GM10248 (cell line): ENCODE measurements at regions not wholly inside any gene's neighbourhood (a gene's known extent, or its start where the extent isn't known, plus 50 kb on each side); places are given as distances from the start of the nearest gene placed in this dataset.

Source experiments
- CTCF ChIA-PET: fragments of 300-600 bp; sonication (Branson Sonifier 250); formaldehyde crosslinking; extraction: SDS; loops from one replicate; lab custom pipeline; 2021; ENCODE audit warnings: antibody characterized with exemption; lab: Yijun Ruan, JAX
- POLR2A ChIA-PET: fragments of 350-650 bp; sonication (Branson Sonifier 250); formaldehyde crosslinking; extraction: SDS; loops from one replicate; lab custom pipeline; 2020; ENCODE audit warnings: antibody characterized with exemption; lab: Yijun Ruan, JAX
- DNase-seq: peaks from one replicate; pipeline ENCODE4 v3.0.0; 2012; ENCODE audit errors: extremely low spot score
- TF ChIP-seq, protein P1 (sequence below): IDR thresholded peaks from 2 replicates; pipeline ENCODE4 v1.5.1; 2012; ENCODE audit warnings: mild to moderate bottlenecking, low read depth; ENCODE audit errors: extremely low read depth, missing control alignments, control extremely low read depth

DNA sequence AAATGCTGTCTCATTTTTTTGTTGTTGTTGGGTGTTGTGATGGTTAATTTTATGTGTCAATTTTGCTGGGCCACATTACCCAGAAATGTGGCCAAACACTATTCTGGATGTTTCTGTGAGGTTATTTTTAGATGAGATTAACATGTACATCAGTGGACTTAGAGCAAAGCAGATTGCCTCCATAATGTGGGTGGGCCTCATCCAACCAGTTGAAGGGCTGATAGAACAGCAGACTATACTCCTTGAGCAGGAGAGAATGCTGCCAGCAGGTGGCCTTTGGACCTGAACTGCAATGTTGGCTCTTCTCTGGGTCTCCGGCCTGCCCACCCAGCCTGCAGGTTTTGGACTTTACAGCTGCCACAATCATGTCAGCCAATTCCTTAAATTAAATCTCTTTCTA is 169.0 kb downstream of the FTCDNL1 start:
- POLR2A ChIA-PET = no interaction called here
- CTCF ChIA-PET = no interaction called here
- TF ChIP-seq, protein P1, sequence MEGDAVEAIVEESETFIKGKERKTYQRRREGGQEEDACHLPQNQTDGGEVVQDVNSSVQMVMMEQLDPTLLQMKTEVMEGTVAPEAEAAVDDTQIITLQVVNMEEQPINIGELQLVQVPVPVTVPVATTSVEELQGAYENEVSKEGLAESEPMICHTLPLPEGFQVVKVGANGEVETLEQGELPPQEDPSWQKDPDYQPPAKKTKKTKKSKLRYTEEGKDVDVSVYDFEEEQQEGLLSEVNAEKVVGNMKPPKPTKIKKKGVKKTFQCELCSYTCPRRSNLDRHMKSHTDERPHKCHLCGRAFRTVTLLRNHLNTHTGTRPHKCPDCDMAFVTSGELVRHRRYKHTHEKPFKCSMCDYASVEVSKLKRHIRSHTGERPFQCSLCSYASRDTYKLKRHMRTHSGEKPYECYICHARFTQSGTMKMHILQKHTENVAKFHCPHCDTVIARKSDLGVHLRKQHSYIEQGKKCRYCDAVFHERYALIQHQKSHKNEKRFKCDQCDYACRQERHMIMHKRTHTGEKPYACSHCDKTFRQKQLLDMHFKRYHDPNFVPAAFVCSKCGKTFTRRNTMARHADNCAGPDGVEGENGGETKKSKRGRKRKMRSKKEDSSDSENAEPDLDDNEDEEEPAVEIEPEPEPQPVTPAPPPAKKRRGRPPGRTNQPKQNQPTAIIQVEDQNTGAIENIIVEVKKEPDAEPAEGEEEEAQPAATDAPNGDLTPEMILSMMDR = no peak
- DNase-seq = no peak

- POLR2A ChIA-PET = no interaction called here
- CTCF ChIA-PET = interaction anchor here (1.5 to 1.6 kb wide), 2 partner anchors 9 to 59 kb away, joined by 4 read pairs; no protein-coding TSS in a partner anchor
- TF ChIP-seq, protein P1 = no peak
- DNase-seq = no peak
These were observed 170.5 kb downstream of the FTCDNL1 start for GRCh38 chr2:199680482-199680881.

- DNase-seq = no peak
- ChIA-PET POLR2A (no interaction called here), CTCF (interaction anchor here (1.5 to 1.6 kb wide), 2 partner anchors 8 to 60 kb away, joined by 4 read pairs; no protein-coding TSS in a partner anchor)
- TF ChIP-seq, protein P1 = no peak
These were observed 171.1 kb downstream of the FTCDNL1 start for GRCh38 chr2:199679883-199680282.

GRCh38 chr2:199677881-199678280 is 173.1 kb downstream of the FTCDNL1 start:
- DNase-seq = no peak
- TF ChIP-seq, protein P1 = no peak
- CTCF ChIA-PET = interaction anchor here (0.9 kb wide), 1 partner anchor 27 kb away, joined by 3 read pairs; no protein-coding TSS in a partner anchor
- POLR2A ChIA-PET = no interaction called here

DNA sequence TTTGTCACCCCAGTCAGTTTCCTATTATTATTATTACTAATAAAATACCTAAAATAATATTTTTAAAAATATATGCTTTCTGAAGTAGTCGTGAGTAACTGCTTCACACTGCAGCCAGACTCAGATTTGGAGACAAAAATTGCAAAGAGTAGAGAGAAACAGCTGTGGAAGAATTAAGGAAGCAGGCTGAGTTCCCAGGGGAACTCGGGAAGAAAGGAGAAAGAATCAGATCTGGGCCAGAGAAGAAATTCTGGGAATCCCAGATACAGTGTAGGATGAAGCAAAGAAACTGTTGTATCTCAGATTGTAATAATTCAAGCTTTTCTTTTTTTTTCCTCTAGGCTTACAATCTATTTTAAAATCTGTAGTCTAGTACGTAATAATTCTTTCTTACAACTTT is 182.3 kb downstream of the FTCDNL1 start:
- ChIA-PET POLR2A (no interaction called here), CTCF (no interaction called here)
- no peak for DNase-seq
- TF ChIP-seq, protein P1 = no peak

DNA sequence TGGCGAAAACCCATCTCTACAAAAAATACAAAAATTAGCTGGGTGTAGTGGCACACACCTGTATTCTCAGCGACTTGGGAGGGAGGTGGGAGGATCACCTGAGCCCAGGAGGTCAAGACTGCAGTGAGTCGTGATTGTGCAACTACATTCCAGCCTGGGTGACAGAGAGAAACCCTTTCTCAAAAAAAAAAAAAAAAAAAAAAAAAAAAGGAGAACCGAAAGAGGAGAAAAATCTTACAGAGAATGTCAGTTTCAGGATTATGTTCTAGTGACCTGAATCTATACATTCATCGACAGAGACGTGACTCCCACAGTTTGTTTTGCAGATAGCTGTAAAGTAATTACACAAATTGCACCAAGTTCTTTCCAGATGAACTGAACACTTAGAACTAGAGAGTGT is 187.8 kb downstream of the FTCDNL1 start:
- TF ChIP-seq, protein P1 = no peak
- peak; percentile 38 for DNase-seq
- ChIA-PET CTCF (no interaction called here), POLR2A (no interaction called here)
